K562 (cell line): ENCODE measurements at regions not wholly inside any gene's neighbourhood (a gene's known extent, or its start where the extent isn't known, plus 50 kb on each side); places are given as distances from the start of the nearest gene placed in this dataset.

Experiments
- NFATC3 ChIP-seq: fragments of 450-650 bp; IDR thresholded peaks from 2 replicates; pipeline ENCODE4 v1.6.1; 2017; ENCODE audit warnings: mild to moderate bottlenecking
- POLR2A ChIP-seq: fragments of 450-650 bp; conservative IDR thresholded peaks from 2 replicates; pipeline ENCODE4 v1.6.1; 2016
- YY1 ChIP-seq, 3 experiments: IDR thresholded peaks; 2 replicates each; pipeline ENCODE4 v1.6.1; 2011; ENCODE audit warnings: low read length in 2 of 3, mild to moderate bottlenecking in 2 of 3, moderate library complexity in 2 of 3, borderline replicate concordance in 1 of 3, control low read depth in 1 of 3, low read depth in 1 of 3; ENCODE audit not compliant: insufficient read depth in 3 of 3, insufficient replicate concordance in 2 of 3, control insufficient read depth in 1 of 3, insufficient read length in 1 of 3; ENCODE audit errors: extremely low read depth in 1 of 3
- TF ChIP-seq, protein P1 (sequence below), 3 experiments: IDR thresholded peaks in 2 of 3; conservative IDR thresholded peaks in 1 of 3; 2 replicates each; pipeline ENCODE4 v1.5.1; 2011 to 2012; ENCODE audit warnings: low read length in 3 of 3, mild to moderate bottlenecking in 3 of 3, control low read depth in 2 of 3, improper control_type of control experiment in 1 of 3, inconsistent platforms in 1 of 3, low read depth in 1 of 3, mixed read lengths in 1 of 3, moderate library complexity in 1 of 3; ENCODE audit not compliant: insufficient read depth in 2 of 3

DNA sequence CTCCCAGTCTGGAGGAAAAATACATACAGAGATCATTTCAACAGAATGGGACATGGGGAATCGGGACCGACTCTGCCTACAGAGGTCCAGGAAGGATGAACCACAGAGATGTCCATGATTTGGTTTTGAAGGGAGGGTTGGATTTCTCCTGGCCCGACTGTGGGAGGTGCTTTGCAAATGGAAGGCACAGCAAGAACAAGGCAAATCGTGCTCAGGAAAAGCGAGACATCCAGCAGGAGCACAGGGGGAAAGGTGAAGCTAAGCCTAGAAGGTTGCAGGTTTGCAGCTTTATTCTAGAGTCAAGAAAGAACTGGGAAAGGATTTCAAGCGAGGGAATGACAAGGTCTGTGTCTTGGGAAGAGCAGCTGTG, 181.9 kb downstream of the OPA1 start:
- TF ChIP-seq, protein P1, sequence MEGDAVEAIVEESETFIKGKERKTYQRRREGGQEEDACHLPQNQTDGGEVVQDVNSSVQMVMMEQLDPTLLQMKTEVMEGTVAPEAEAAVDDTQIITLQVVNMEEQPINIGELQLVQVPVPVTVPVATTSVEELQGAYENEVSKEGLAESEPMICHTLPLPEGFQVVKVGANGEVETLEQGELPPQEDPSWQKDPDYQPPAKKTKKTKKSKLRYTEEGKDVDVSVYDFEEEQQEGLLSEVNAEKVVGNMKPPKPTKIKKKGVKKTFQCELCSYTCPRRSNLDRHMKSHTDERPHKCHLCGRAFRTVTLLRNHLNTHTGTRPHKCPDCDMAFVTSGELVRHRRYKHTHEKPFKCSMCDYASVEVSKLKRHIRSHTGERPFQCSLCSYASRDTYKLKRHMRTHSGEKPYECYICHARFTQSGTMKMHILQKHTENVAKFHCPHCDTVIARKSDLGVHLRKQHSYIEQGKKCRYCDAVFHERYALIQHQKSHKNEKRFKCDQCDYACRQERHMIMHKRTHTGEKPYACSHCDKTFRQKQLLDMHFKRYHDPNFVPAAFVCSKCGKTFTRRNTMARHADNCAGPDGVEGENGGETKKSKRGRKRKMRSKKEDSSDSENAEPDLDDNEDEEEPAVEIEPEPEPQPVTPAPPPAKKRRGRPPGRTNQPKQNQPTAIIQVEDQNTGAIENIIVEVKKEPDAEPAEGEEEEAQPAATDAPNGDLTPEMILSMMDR (IDR thresholded peaks at IDR 0.05 in 2 of 3, conservative IDR thresholded peaks at IDR 0.05 in 1 of 3; ENCODE audit: insufficient read depth in 2 of 3, low read depth in 1 of 3, low read length in 3 of 3): no peak
- TF ChIP-seq NFATC3 (no peak), POLR2A (no peak), YY1 (IDR thresholded peaks at IDR 0.05; ENCODE audit: borderline replicate concordance in 1 of 3, control insufficient read depth in 1 of 3, extremely low read depth in 1 of 3, insufficient read depth in 3 of 3, insufficient read length in 1 of 3, insufficient replicate concordance in 2 of 3, low read depth in 1 of 3, low read length in 2 of 3) (no peak)
